ENCODE measurements at regions not wholly inside any gene's neighbourhood (a gene's known extent, or its start where the extent isn't known, plus 50 kb on each side); places are given as distances from the start of the nearest gene placed in this dataset.

GRCh38 chr6:135759831-135760230 is 91.7 kb upstream of the PDE7B start:
- no peaks in the 10 kb centered on the region for H3K9me3 ChIP-seq
- TF ChIP-seq POLR2A (IDR thresholded peaks at IDR 0.05) (no peak), POLR2AphosphoS5 (IDR thresholded peaks at IDR 0.05) (no peak)
- TF ChIP-seq, protein P1, sequence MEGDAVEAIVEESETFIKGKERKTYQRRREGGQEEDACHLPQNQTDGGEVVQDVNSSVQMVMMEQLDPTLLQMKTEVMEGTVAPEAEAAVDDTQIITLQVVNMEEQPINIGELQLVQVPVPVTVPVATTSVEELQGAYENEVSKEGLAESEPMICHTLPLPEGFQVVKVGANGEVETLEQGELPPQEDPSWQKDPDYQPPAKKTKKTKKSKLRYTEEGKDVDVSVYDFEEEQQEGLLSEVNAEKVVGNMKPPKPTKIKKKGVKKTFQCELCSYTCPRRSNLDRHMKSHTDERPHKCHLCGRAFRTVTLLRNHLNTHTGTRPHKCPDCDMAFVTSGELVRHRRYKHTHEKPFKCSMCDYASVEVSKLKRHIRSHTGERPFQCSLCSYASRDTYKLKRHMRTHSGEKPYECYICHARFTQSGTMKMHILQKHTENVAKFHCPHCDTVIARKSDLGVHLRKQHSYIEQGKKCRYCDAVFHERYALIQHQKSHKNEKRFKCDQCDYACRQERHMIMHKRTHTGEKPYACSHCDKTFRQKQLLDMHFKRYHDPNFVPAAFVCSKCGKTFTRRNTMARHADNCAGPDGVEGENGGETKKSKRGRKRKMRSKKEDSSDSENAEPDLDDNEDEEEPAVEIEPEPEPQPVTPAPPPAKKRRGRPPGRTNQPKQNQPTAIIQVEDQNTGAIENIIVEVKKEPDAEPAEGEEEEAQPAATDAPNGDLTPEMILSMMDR (IDR thresholded peaks at IDR 0.05) = no peak
- intact Hi-C loops (cut with DNase I; ENCODE audit: low total_unique reads) = no loop called here
- no peak overlapping the region for H3K4me3 ChIP-seq
- H3K4me1 ChIP-seq = no peaks in the 10 kb centered on the region
- no peaks in the 10 kb centered on the region for H3K27me3 ChIP-seq
- no peaks in the 10 kb centered on the region for H3K36me3 ChIP-seq
- no peak for DNase-seq (ENCODE audit: low spot score in 2 of 2)
- H3K27ac ChIP-seq = no peak overlapping the region

GRCh38 chr6:135774006-135774405 is 77.5 kb upstream of the PDE7B start:
- Histone ChIP-seq H3K4me1 (no peaks in the 10 kb centered on the region), H3K36me3 (no peaks in the 10 kb centered on the region), H3K27me3 (no peaks in the 10 kb centered on the region), H3K9me3 (no peaks in the 10 kb centered on the region), H3K4me3 (no peak overlapping the region), H3K27ac (no peak overlapping the region)
- no peak for DNase-seq (ENCODE audit: low spot score in 2 of 2)
- TF ChIP-seq POLR2A (IDR thresholded peaks at IDR 0.05) = no peak
- TF ChIP-seq, protein P1 (IDR thresholded peaks at IDR 0.05) = no peak
- TF ChIP-seq POLR2AphosphoS5 (IDR thresholded peaks at IDR 0.05) = no peak
- intact Hi-C loops (cut with DNase I; ENCODE audit: low total_unique reads) = no loop called here

- Histone ChIP-seq H3K27me3 (no peaks in the 10 kb centered on the region), H3K4me1 (no peaks in the 10 kb centered on the region), H3K4me3 (no peak overlapping the region), H3K9me3 (no peaks in the 10 kb centered on the region), H3K36me3 (no peaks in the 10 kb centered on the region), H3K27ac (no peak overlapping the region)
- intact Hi-C loops (cut with DNase I; ENCODE audit: low total_unique reads) = no loop called here
- TF ChIP-seq POLR2A (IDR thresholded peaks at IDR 0.05) (no peak), POLR2AphosphoS5 (IDR thresholded peaks at IDR 0.05) (no peak)
- TF ChIP-seq, protein P1 (IDR thresholded peaks at IDR 0.05) = no peak
- DNase-seq (ENCODE audit: low spot score in 2 of 2) = no peak
Observed at GRCh38 chr6:135779213-135779612, 72.3 kb upstream of the PDE7B start.

GRCh38 chr6:135780326-135780725 is 71.2 kb upstream of the PDE7B start:
- intact Hi-C loops (cut with DNase I; ENCODE audit: low total_unique reads) = no loop called here
- no peak for DNase-seq (ENCODE audit: low spot score in 2 of 2)
- Histone ChIP-seq H3K27me3 (no peaks in the 10 kb centered on the region), H3K4me1 (no peaks in the 10 kb centered on the region), H3K27ac (no peak overlapping the region), H3K9me3 (no peaks in the 10 kb centered on the region), H3K36me3 (no peaks in the 10 kb centered on the region), H3K4me3 (no peak overlapping the region)
- TF ChIP-seq POLR2AphosphoS5 (IDR thresholded peaks at IDR 0.05) = no peak

DNA sequence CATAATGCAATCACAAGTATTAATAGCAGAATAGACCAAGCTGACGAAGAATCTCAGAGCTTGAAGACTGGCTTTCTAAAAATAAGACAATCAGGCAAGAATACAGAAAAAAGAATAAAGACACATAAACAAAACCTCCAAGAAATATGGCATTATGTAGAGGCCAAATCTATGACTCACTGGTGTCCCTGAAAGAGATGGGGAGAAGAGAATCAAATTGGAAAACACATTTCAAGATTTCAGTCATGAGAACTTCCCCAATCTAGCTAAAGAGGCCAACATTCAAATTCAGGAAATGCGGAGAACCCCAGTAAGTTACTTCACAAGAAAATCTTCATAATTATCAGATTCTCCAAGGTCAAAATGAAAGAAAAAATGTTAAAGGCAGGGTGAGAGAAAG is 69.0 kb upstream of the PDE7B start:
- Histone ChIP-seq H3K36me3 (no peaks in the 10 kb centered on the region), H3K4me3 (no peak overlapping the region), H3K9me3 (no peaks in the 10 kb centered on the region), H3K27ac (no peak overlapping the region), H3K27me3 (no peaks in the 10 kb centered on the region), H3K4me1 (no peaks in the 10 kb centered on the region)
- intact Hi-C loops (cut with DNase I; ENCODE audit: low total_unique reads) = no loop called here
- no peak for DNase-seq (ENCODE audit: low spot score in 2 of 2)
- TF ChIP-seq POLR2AphosphoS5 (IDR thresholded peaks at IDR 0.05) (no peak), POLR2A (IDR thresholded peaks at IDR 0.05) (no peak)
- TF ChIP-seq, protein P1 (IDR thresholded peaks at IDR 0.05) = no peak

DNA sequence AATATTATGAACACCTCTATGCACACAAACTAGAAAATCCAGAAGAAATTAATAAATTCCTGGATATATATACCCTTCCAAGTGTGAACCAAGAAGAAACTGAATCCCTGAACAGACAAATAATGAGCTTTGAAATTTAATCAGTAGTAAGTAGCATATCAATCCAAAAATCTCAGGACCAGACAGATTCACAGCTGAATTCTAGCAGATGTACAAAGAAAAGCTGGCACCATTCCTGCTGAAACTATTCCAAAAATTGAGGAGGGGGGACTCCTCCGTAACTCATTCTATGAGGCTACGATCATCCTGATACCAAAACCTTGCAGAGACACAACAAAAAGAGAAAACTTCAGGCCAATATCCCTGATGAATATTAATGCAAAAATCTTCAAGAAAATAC is 67.0 kb upstream of the PDE7B start:
- H3K4me3 ChIP-seq = no peak overlapping the region
- H3K4me1 ChIP-seq = no peaks in the 10 kb centered on the region
- no peak overlapping the region for H3K27ac ChIP-seq
- intact Hi-C loops (cut with DNase I; ENCODE audit: low total_unique reads) = no loop called here
- H3K9me3 ChIP-seq = no peaks in the 10 kb centered on the region
- no peaks in the 10 kb centered on the region for H3K36me3 ChIP-seq
- DNase-seq (ENCODE audit: low spot score in 2 of 2) = no peak
- no peaks in the 10 kb centered on the region for H3K27me3 ChIP-seq
- TF ChIP-seq POLR2A (IDR thresholded peaks at IDR 0.05) (no peak), POLR2AphosphoS5 (IDR thresholded peaks at IDR 0.05) (no peak)
- TF ChIP-seq, protein P1 (IDR thresholded peaks at IDR 0.05) = no peak

Data from breast epithelium (tissue), 4 donors.